K562 (cell line): ENCODE measurements at regions not wholly inside any gene's neighbourhood (a gene's known extent, or its start where the extent isn't known, plus 50 kb on each side); places are given as distances from the start of the nearest gene placed in this dataset.

ENCODE experiments used
- ARNT ChIP-seq, 2 experiments: fragments of 450-650 bp; IDR thresholded peaks; 2 replicates each; pipeline ENCODE4 v1.6.1; 2016; ENCODE audit warnings: mild to moderate bottlenecking in 1 of 2
- FOS ChIP-seq: IDR thresholded peaks from 3 replicates; pipeline ENCODE4 v1.6.1; 2011; ENCODE audit not compliant: insufficient read length; ENCODE audit errors: extremely low read depth
- HDAC1 ChIP-seq, 2 experiments: fragments of 450-650 bp; IDR thresholded peaks; 2 replicates each; pipeline ENCODE4 v1.6.1; 2016 to 2017; ENCODE audit warnings: inconsistent platforms in 1 of 2, mild to moderate bottlenecking in 1 of 2, moderate library complexity in 1 of 2
- MCM5 ChIP-seq: fragments of 450-650 bp; IDR thresholded peaks from 2 replicates; pipeline ENCODE4 v1.6.1; 2016; ENCODE audit warnings: low read depth
- NBN ChIP-seq: fragments of 450-650 bp; IDR thresholded peaks from 2 replicates; pipeline ENCODE4 v1.6.1; 2016; ENCODE audit warnings: low read depth, mild to moderate bottlenecking
- NFE2 ChIP-seq: IDR thresholded peaks from 2 replicates; pipeline ENCODE4 v1.6.1; 2014; ENCODE audit warnings: antibody characterized with exemption, low read depth
- POLR3G ChIP-seq: IDR thresholded peaks from 2 replicates; pipeline ENCODE4 v1.6.1; 2011; ENCODE audit not compliant: insufficient read length, insufficient replicate concordance; ENCODE audit errors: extremely low read depth
- RUNX1 ChIP-seq: sonication (generic); IDR thresholded peaks from 2 replicates; pipeline ENCODE4 v1.6.1; 2016; ENCODE audit warnings: antibody characterized with exemption, low read depth
- SMARCC2 ChIP-seq: fragments of 450-650 bp; IDR thresholded peaks from 2 replicates; pipeline ENCODE4 v1.6.1; 2017; ENCODE audit warnings: antibody characterized with exemption, moderate library complexity, mild to moderate bottlenecking, low read depth
- TCF7 ChIP-seq: sonication (generic); IDR thresholded peaks from 2 replicates; pipeline ENCODE4 v1.6.1; 2016; ENCODE audit warnings: antibody characterized with exemption, borderline replicate concordance
- TCFL5 ChIP-seq: fragments of 250-450 bp; sonication (Bioruptor Pico); conservative IDR thresholded peaks from 2 replicates; pipeline ENCODE4 v1.6.1; 2021; ENCODE audit warnings: mild to moderate bottlenecking, moderate library complexity, matching md5 sums
- TEAD4 ChIP-seq, 2 experiments: sonication (generic) in 1 of 2; formaldehyde crosslinking in 1 of 2; IDR thresholded peaks; 2 replicates each; pipeline versions ENCODE4 v1.6.1 to v1.8.0; 2012 to 2022; ENCODE audit warnings: borderline replicate concordance in 1 of 2, inconsistent platforms in 1 of 2, low read length in 1 of 2, mild to moderate bottlenecking in 1 of 2, missing genetic modification reagents in 1 of 2
- ZNF174 ChIP-seq: fragments of 250-450 bp; sonication (Bioruptor Pico); IDR thresholded peaks from 2 replicates; pipeline ENCODE4 v1.4.0; 2020; ENCODE audit warnings: mild to moderate bottlenecking
- ZNF175 ChIP-seq: fragments of 200-800 bp; sonication (Bioruptor generic); IDR thresholded peaks from 2 replicates; pipeline ENCODE4 v1.6.1; 2016; ENCODE audit warnings: low read depth, mild to moderate bottlenecking, missing genetic modification characterization, missing compliant biosample characterization
- ZNF354B ChIP-seq: fragments of 250-450 bp; sonication (Bioruptor Pico); IDR thresholded peaks from 2 replicates; pipeline ENCODE4 v1.4.0; 2020
- ZNF561 ChIP-seq: fragments of 450-650 bp; formaldehyde crosslinking; conservative IDR thresholded peaks from 2 replicates; pipeline ENCODE4 v1.4.0; 2020; ENCODE audit warnings: mild to moderate bottlenecking, moderate library complexity
- ZNF644 ChIP-seq: fragments of 200-800 bp; sonication (Bioruptor generic); IDR thresholded peaks from 2 replicates; pipeline ENCODE4 v1.6.1; 2016; ENCODE audit warnings: low read depth, missing genetic modification characterization, missing compliant biosample characterization
- ZNF830 ChIP-seq: fragments of 250-450 bp; sonication (Bioruptor Pico); IDR thresholded peaks from 2 replicates; pipeline ENCODE4 v1.5.0; 2021; ENCODE audit warnings: mild to moderate bottlenecking
- TF ChIP-seq, protein P1 (sequence below), 2 experiments: fragments of 450-650 bp; conservative IDR thresholded peaks; 2 replicates each; pipeline ENCODE4 v1.6.1; 2017; ENCODE audit warnings: mild to moderate bottlenecking in 2 of 2, moderate library complexity in 2 of 2
- TF ChIP-seq, protein P2 (sequence below), 2 experiments: IDR thresholded peaks; 2 replicates each; pipeline ENCODE4 v1.6.1; 2011; ENCODE audit warnings: borderline replicate concordance in 1 of 2, control low read depth in 1 of 2, low read depth in 1 of 2, low read length in 1 of 2, mild to moderate bottlenecking in 1 of 2, mixed read lengths in 1 of 2, moderate library complexity in 1 of 2; ENCODE audit not compliant: insufficient read depth in 1 of 2, insufficient read length in 1 of 2, poor library complexity in 1 of 2, severe bottlenecking in 1 of 2; ENCODE audit errors: extremely low read depth in 1 of 2
- TF ChIP-seq, protein P3 (sequence below): sonication (generic); formaldehyde crosslinking; IDR thresholded peaks from 2 replicates; pipeline ENCODE4 v1.8.0; 2022; ENCODE audit warnings: mild to moderate bottlenecking, missing genetic modification reagents

GRCh38 chr12:116385486-116386217 is 108.2 kb upstream of the MED13L start (continued):
- TF ChIP-seq FOS = no peak
- TF ChIP-seq, protein P1, sequence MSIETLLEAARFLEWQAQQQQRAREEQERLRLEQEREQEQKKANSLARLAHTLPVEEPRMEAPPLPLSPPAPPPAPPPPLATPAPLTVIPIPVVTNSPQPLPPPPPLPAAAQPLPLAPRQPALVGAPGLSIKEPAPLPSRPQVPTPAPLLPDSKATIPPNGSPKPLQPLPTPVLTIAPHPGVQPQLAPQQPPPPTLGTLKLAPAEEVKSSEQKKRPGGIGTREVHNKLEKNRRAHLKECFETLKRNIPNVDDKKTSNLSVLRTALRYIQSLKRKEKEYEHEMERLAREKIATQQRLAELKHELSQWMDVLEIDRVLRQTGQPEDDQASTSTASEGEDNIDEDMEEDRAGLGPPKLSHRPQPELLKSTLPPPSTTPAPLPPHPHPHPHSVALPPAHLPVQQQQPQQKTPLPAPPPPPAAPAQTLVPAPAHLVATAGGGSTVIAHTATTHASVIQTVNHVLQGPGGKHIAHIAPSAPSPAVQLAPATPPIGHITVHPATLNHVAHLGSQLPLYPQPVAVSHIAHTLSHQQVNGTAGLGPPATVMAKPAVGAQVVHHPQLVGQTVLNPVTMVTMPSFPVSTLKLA (conservative IDR thresholded peaks at IDR 0.05) = peak in 1 of 2 experiments; percentile 59; a peak in 2 of 4 replicates
- no peak for TF ChIP-seq ZNF174 (CRISPR knock-in tag)
- no peak for TF ChIP-seq POLR3G
- TF ChIP-seq ZNF830 (CRISPR knock-in tag) = no peak
- peak in 1 of 2 experiments; percentile 89; a peak in 2 of 4 replicates for TF ChIP-seq HDAC1 (IDR thresholded peaks at IDR 0.05)
- TF ChIP-seq TCF7 = no peak
- no peak for TF ChIP-seq MCM5
- no peak for TF ChIP-seq ZNF354B
- TF ChIP-seq TEAD4 (IDR thresholded peaks at IDR 0.05; ENCODE audit: low read length) = peak; percentile 90
- TF ChIP-seq TEAD4 (CRISPR knock-in tag; IDR thresholded peaks at IDR 0.05; ENCODE audit: borderline replicate concordance) = no peak
- peak; percentile 86 for TF ChIP-seq NBN
- peak; percentile 77 to 88; a peak in 2 of 4 replicates for TF ChIP-seq ARNT (IDR thresholded peaks at IDR 0.05)
- TF ChIP-seq, protein P2, sequence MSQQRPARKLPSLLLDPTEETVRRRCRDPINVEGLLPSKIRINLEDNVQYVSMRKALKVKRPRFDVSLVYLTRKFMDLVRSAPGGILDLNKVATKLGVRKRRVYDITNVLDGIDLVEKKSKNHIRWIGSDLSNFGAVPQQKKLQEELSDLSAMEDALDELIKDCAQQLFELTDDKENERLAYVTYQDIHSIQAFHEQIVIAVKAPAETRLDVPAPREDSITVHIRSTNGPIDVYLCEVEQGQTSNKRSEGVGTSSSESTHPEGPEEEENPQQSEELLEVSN (IDR thresholded peaks at IDR 0.05; ENCODE audit: borderline replicate concordance in 1 of 2, extremely low read depth in 1 of 2, insufficient read depth in 1 of 2, insufficient read length in 1 of 2, low read depth in 1 of 2, low read length in 1 of 2, poor library complexity in 1 of 2, severe bottlenecking in 1 of 2) = peak; percentile 12 to 67
- peak; percentile 66; the same call in 1 of the 2 replicates for TF ChIP-seq ZNF644 (tag)
- TF ChIP-seq SMARCC2 = peak; percentile 67; the same call in 1 of the 2 replicates
- no peak for TF ChIP-seq RUNX1
- TF ChIP-seq, protein P3, sequence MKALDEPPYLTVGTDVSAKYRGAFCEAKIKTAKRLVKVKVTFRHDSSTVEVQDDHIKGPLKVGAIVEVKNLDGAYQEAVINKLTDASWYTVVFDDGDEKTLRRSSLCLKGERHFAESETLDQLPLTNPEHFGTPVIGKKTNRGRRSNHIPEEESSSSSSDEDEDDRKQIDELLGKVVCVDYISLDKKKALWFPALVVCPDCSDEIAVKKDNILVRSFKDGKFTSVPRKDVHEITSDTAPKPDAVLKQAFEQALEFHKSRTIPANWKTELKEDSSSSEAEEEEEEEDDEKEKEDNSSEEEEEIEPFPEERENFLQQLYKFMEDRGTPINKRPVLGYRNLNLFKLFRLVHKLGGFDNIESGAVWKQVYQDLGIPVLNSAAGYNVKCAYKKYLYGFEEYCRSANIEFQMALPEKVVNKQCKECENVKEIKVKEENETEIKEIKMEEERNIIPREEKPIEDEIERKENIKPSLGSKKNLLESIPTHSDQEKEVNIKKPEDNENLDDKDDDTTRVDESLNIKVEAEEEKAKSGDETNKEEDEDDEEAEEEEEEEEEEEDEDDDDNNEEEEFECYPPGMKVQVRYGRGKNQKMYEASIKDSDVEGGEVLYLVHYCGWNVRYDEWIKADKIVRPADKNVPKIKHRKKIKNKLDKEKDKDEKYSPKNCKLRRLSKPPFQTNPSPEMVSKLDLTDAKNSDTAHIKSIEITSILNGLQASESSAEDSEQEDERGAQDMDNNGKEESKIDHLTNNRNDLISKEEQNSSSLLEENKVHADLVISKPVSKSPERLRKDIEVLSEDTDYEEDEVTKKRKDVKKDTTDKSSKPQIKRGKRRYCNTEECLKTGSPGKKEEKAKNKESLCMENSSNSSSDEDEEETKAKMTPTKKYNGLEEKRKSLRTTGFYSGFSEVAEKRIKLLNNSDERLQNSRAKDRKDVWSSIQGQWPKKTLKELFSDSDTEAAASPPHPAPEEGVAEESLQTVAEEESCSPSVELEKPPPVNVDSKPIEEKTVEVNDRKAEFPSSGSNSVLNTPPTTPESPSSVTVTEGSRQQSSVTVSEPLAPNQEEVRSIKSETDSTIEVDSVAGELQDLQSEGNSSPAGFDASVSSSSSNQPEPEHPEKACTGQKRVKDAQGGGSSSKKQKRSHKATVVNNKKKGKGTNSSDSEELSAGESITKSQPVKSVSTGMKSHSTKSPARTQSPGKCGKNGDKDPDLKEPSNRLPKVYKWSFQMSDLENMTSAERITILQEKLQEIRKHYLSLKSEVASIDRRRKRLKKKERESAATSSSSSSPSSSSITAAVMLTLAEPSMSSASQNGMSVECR (CRISPR knock-in tag) = no peak
- 0 out of 2 replicates have a peak, but pooled peaks have one; percentile 25 for TF ChIP-seq TCFL5 (CRISPR knock-in tag)
- peak; percentile 81 for TF ChIP-seq NFE2
- TF ChIP-seq ZNF175 (CRISPR knock-in tag) = peak; percentile 21; the same call in 1 of the 2 replicates
- TF ChIP-seq ZNF561 (CRISPR knock-in tag) = no peak
